ENCODE measurements at regions not wholly inside any gene's neighbourhood (a gene's known extent, or its start where the extent isn't known, plus 50 kb on each side); places are given as distances from the start of the nearest gene placed in this dataset.
"Not testable (repeated sequence)": the region's sequence is repeated elsewhere in the genome, so short reads cannot be mapped to it uniquely, and the experiment has no call there.

- no peak for DNase-seq (ENCODE audit: low read depth in 2 of 2)
These were observed 136.9 kb upstream of the RREB1 start for GRCh38 chr6:6970851-6971250.

- no peak for DNase-seq (ENCODE audit: low read depth in 2 of 2)
These were observed 136.4 kb upstream of the RREB1 start for GRCh38 chr6:6971369-6971768.

- no peak for DNase-seq (ENCODE audit: low read depth in 2 of 2)
These were observed 135.3 kb upstream of the RREB1 start for GRCh38 chr6:6972456-6972855.

- DNase-seq (ENCODE audit: low read depth in 2 of 2) = no peak
These were observed 134.0 kb upstream of the RREB1 start for GRCh38 chr6:6973721-6974120.

GRCh38 chr6:6975459-6976111, 132.2 kb upstream of the RREB1 start:
- no peak for DNase-seq (ENCODE audit: low read depth in 2 of 2)

GRCh38 chr6:6976193-6976592, 131.6 kb upstream of the RREB1 start:
- DNase-seq (ENCODE audit: low read depth in 2 of 2) = no peak

- DNase-seq (ENCODE audit: low read depth in 2 of 2) = no peak
These were observed 129.0 kb upstream of the RREB1 start for GRCh38 chr6:6978731-6979130.

GRCh38 chr6:6980999-6981597, 126.7 kb upstream of the RREB1 start:
- DNase-seq (ENCODE audit: low read depth in 2 of 2) = no peak

GRCh38 chr6:6981681-6982322, 126.0 kb upstream of the RREB1 start:
- no peak for DNase-seq (ENCODE audit: low read depth in 2 of 2)

- no peak for DNase-seq (ENCODE audit: low read depth in 2 of 2)
These were observed 125.1 kb upstream of the RREB1 start for GRCh38 chr6:6982663-6983062.

GRCh38 chr6:6984585-6985366, 123.0 kb upstream of the RREB1 start:
- no peak for DNase-seq (ENCODE audit: low read depth in 2 of 2)

- no peak for DNase-seq (ENCODE audit: low read depth in 2 of 2)
These were observed 121.4 kb upstream of the RREB1 start for GRCh38 chr6:6986344-6986743.

GRCh38 chr6:6987749-6988148, 120.0 kb upstream of the RREB1 start:
- DNase-seq (ENCODE audit: low read depth in 2 of 2) = no peak

GRCh38 chr6:6990059-6990458, 117.7 kb upstream of the RREB1 start:
- not testable (repeated sequence) for DNase-seq (ENCODE audit: low read depth in 2 of 2)

GRCh38 chr6:6993503-6994237, 114.1 kb upstream of the RREB1 start:
- no peak for DNase-seq (ENCODE audit: low read depth in 2 of 2)

GRCh38 chr6:6994796-6995195, 113.0 kb upstream of the RREB1 start:
- no peak for DNase-seq (ENCODE audit: low read depth in 2 of 2)

- DNase-seq (ENCODE audit: low read depth in 2 of 2) = no peak
These were observed 112.4 kb upstream of the RREB1 start for GRCh38 chr6:6995328-6995727.

- no peak for DNase-seq (ENCODE audit: low read depth in 2 of 2)
These were observed 111.6 kb upstream of the RREB1 start for GRCh38 chr6:6996124-6996523.

GRCh38 chr6:6997263-6998193, 110.2 kb upstream of the RREB1 start:
- no peak for DNase-seq (ENCODE audit: low read depth in 2 of 2)

- DNase-seq (ENCODE audit: low read depth in 2 of 2) = no peak
These were observed 109.6 kb upstream of the RREB1 start for GRCh38 chr6:6998194-6998569.
